HL-60 (cell line): ENCODE measurements at regions not wholly inside any gene's neighbourhood (a gene's known extent, or its start where the extent isn't known, plus 50 kb on each side); places are given as distances from the start of the nearest gene placed in this dataset.

ENCODE experiments used
- DNase-seq, 2 experiments: peaks; one replicate each; pipeline ENCODE4 v3.0.0-alpha.2; 2010 to 2020; ENCODE audit warnings: low read depth in 1 of 2, low spot score in 1 of 2
- H3K27ac ChIP-seq: fragments of 250-450 bp; sonication (Bioruptor Pico); replicated peaks from 2 replicates; pipeline ENCODE4 v1.5.1; 2020; ENCODE audit warnings: mild to moderate bottlenecking, moderate library complexity
- H3K27me3 ChIP-seq: fragments of 250-450 bp; sonication (Bioruptor Pico); 2 replicates; pipeline ENCODE4 v1.5.1; 2021; ENCODE audit warnings: mild to moderate bottlenecking, moderate library complexity; ENCODE audit not compliant: insufficient read depth, poor library complexity, severe bottlenecking
- H3K4me3 ChIP-seq: replicated peaks from 2 replicates; pipeline ENCODE4 v1.5.1; 2011; ENCODE audit warnings: mild to moderate bottlenecking, control low read depth, low read length; ENCODE audit not compliant: insufficient read depth
- GABPA ChIP-seq: IDR thresholded peaks from 2 replicates; pipeline ENCODE4 v1.6.1; 2012; ENCODE audit warnings: low read depth
- POLR2AphosphoS5 ChIP-seq: IDR thresholded peaks from 2 replicates; pipeline ENCODE4 v1.6.1; 2012; ENCODE audit warnings: low read depth
- SPI1 ChIP-seq: IDR thresholded peaks from 2 replicates; pipeline ENCODE4 v1.6.1; 2012; ENCODE audit warnings: low read depth, mild to moderate bottlenecking, borderline replicate concordance
- TF ChIP-seq, protein P1 (sequence below): IDR thresholded peaks from one replicate; pipeline ENCODE4 v1.5.1; 2011; ENCODE audit warnings: low read length, control low read depth, inconsistent platforms; ENCODE audit not compliant: insufficient read depth
- TF ChIP-seq, protein P2 (sequence below): IDR thresholded peaks from 2 replicates; pipeline ENCODE4 v1.6.1; 2012; ENCODE audit warnings: low read depth; ENCODE audit not compliant: insufficient replicate concordance

DNA sequence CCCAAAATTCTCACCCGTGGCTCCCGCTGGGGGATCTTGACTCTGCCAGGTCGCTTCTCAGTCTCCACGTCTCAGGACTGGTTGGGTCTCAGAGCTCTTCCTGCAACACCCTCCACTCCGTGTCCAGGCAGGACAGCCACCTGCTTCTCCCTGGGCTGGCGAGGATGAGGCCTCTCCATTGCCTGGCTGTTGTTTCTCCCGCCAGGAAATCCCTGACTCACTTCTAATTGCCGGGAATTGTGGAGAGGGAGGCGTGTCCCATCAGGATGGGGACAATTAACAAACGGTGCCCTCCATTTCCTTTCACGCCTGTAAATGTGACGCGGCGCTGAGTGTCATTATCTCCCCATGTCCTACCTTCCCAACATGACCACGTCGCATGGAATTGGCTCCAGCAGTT is 204.5 kb downstream of the RBFOX3 start:
- Histone ChIP-seq H3K27me3 (peaks cover 13% of the 10 kb centered on the region), H3K4me3 (no peak overlapping the region), H3K27ac (no peak overlapping the region)
- TF ChIP-seq SPI1, result no peak
- TF ChIP-seq, protein P1, sequence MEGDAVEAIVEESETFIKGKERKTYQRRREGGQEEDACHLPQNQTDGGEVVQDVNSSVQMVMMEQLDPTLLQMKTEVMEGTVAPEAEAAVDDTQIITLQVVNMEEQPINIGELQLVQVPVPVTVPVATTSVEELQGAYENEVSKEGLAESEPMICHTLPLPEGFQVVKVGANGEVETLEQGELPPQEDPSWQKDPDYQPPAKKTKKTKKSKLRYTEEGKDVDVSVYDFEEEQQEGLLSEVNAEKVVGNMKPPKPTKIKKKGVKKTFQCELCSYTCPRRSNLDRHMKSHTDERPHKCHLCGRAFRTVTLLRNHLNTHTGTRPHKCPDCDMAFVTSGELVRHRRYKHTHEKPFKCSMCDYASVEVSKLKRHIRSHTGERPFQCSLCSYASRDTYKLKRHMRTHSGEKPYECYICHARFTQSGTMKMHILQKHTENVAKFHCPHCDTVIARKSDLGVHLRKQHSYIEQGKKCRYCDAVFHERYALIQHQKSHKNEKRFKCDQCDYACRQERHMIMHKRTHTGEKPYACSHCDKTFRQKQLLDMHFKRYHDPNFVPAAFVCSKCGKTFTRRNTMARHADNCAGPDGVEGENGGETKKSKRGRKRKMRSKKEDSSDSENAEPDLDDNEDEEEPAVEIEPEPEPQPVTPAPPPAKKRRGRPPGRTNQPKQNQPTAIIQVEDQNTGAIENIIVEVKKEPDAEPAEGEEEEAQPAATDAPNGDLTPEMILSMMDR, result no peak
- no peak for TF ChIP-seq POLR2AphosphoS5
- TF ChIP-seq, protein P2, sequence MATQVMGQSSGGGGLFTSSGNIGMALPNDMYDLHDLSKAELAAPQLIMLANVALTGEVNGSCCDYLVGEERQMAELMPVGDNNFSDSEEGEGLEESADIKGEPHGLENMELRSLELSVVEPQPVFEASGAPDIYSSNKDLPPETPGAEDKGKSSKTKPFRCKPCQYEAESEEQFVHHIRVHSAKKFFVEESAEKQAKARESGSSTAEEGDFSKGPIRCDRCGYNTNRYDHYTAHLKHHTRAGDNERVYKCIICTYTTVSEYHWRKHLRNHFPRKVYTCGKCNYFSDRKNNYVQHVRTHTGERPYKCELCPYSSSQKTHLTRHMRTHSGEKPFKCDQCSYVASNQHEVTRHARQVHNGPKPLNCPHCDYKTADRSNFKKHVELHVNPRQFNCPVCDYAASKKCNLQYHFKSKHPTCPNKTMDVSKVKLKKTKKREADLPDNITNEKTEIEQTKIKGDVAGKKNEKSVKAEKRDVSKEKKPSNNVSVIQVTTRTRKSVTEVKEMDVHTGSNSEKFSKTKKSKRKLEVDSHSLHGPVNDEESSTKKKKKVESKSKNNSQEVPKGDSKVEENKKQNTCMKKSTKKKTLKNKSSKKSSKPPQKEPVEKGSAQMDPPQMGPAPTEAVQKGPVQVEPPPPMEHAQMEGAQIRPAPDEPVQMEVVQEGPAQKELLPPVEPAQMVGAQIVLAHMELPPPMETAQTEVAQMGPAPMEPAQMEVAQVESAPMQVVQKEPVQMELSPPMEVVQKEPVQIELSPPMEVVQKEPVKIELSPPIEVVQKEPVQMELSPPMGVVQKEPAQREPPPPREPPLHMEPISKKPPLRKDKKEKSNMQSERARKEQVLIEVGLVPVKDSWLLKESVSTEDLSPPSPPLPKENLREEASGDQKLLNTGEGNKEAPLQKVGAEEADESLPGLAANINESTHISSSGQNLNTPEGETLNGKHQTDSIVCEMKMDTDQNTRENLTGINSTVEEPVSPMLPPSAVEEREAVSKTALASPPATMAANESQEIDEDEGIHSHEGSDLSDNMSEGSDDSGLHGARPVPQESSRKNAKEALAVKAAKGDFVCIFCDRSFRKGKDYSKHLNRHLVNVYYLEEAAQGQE, result no peak
- TF ChIP-seq GABPA, result no peak
- DNase-seq, result no peak

DNA sequence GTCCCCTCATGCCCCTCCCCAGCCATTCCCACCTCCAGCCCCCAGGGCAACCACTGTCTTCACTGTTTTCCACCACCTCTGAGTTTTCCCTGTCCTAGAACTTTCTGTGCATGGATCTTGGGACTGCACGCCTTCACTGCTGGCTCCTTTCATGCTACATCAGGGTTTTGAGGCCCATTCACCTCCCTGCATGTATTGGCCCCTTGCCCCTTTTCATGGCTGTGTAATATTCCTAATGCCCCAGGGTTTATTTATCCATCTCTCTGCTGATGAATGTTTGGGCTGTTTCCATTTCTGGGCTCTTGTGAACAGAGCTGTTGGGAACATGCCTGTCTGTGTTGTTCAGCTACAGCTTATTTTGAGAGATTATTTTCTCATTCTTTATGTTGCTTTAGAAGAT is 205.0 kb downstream of the RBFOX3 start:
- peaks cover 14% of the 10 kb centered on the region for H3K27me3 ChIP-seq
- no peak for DNase-seq
- TF ChIP-seq, protein P2, result no peak
- TF ChIP-seq GABPA (no peak), POLR2AphosphoS5 (no peak), SPI1 (no peak)
- TF ChIP-seq, protein P1, result no peak
- no peak overlapping the region for H3K4me3 ChIP-seq
- no peak overlapping the region for H3K27ac ChIP-seq

DNA sequence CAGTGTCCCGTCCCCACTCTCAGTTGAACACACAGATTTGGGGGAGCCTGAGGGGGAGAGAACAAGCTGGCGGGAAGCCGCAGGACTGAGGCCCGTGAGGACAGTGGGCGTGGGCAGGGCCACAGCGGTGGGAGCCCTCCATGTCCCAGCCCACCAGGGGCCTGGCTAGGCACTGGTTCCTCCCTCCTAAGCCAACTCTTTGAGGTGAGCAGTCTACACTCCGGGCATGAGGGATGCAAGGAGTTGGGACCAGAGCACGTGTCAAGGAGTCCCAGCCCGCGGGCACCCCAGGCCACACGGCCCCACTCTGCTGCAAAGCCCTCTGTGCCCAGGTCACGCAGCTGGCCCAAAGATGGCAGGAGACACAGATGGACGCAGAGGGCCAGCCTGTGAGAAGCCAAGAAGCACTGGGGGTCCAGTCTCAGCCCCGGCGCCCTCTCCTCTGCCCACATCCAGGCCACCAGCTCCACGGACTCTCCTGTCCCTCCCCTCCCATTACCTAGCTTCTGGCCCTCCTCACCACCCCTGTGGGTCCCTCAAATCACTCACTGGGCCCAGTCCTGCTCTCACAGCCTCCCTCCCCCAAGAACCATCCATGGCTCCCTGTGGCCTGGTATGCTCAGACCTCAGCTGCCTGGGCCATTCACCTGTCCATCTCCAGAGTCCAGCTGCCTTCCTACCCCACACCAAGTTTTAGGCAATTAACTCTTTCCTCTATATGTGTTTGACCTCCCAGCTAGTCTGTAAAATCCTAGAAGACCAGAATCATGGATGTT is 206.5 kb downstream of the RBFOX3 start:
- peaks cover 22% of the 10 kb centered on the region for H3K27me3 ChIP-seq
- no peak for DNase-seq
- TF ChIP-seq SPI1 (no peak), POLR2AphosphoS5 (no peak), GABPA (no peak)
- TF ChIP-seq, protein P1, result no peak
- TF ChIP-seq, protein P2, result no peak
- no peak overlapping the region for H3K27ac ChIP-seq
- no peak overlapping the region for H3K4me3 ChIP-seq
